Upper lobe of right lung (tissue), 1 donor: ENCODE measurements at regions not wholly inside any gene's neighbourhood (a gene's known extent, or its start where the extent isn't known, plus 50 kb on each side); places are given as distances from the start of the nearest gene placed in this dataset.

ENCODE experiments used
- ATAC-seq: fragments of 200-7000 bp; cut with Tn5 transposase; one replicate; pipeline ENCODE4 v1.9.1; 2020; ENCODE audit warnings: mild to moderate bottlenecking, moderate library complexity
- DNase-seq: peaks from one replicate; pipeline ENCODE4 v3.0.0-alpha.2; 2020
- H3K27ac ChIP-seq: fragments of 200-600 bp; one replicate; pipeline ENCODE4 v1.8.0; 2022
- H3K27me3 ChIP-seq: fragments of 200-600 bp; one replicate; pipeline ENCODE4 v1.8.0; 2022; ENCODE audit warnings: mild to moderate bottlenecking
- H3K36me3 ChIP-seq: fragments of 200-600 bp; one replicate; pipeline ENCODE4 v1.8.0; 2022
- H3K4me1 ChIP-seq: fragments of 200-600 bp; one replicate; pipeline ENCODE4 v1.8.0; 2022
- H3K4me3 ChIP-seq: fragments of 200-600 bp; one replicate; pipeline ENCODE4 v1.8.0; 2022; ENCODE audit warnings: mild to moderate bottlenecking
- H3K9me3 ChIP-seq: fragments of 200-600 bp; one replicate; pipeline ENCODE4 v1.8.0; 2022
- intact Hi-C: fragments of 100-400 bp; cut with DNase I; formaldehyde crosslinking; loops from one replicate; pipeline ENCODE4 v1.11.0; 2022
- TF ChIP-seq, protein P1 (sequence below): fragments of 200-600 bp; IDR thresholded peaks from one replicate; pipeline ENCODE4 v1.8.0; 2022; ENCODE audit warnings: antibody characterized with exemption
- donor health status: DM: no; HTN: yes; CAD: no; lungs with severe emphysema.

DNA sequence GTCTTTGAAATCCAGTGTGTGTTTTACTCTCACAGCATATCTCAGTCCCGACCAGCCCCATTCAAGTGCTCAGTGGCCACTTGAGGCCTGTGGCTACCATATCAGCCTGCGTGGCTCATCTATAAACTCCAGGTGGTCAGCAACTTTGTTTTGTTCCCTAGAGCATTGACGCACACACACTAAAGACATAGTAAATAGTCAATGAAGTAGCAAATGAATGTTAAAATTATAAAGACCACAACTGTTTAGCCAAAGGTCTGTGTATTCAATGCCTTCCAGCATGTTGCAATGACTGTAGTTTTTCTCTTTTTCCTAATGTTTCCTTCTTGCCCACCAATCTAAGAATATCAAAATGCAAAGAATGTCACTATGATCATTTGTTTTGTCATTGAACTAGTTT, 238.2 kb upstream of the ZNF217 start:
- DNase-seq: no peak
- Histone ChIP-seq H3K4me3 (no peak overlapping the region), H3K9me3 (no peaks in the 10 kb centered on the region), H3K4me1 (peaks cover 31% of the 10 kb centered on the region), H3K27ac (no peak overlapping the region), H3K27me3 (no peaks in the 10 kb centered on the region), H3K36me3 (no peaks in the 10 kb centered on the region)
- intact Hi-C loops: no loop called here
- TF ChIP-seq, protein P1, sequence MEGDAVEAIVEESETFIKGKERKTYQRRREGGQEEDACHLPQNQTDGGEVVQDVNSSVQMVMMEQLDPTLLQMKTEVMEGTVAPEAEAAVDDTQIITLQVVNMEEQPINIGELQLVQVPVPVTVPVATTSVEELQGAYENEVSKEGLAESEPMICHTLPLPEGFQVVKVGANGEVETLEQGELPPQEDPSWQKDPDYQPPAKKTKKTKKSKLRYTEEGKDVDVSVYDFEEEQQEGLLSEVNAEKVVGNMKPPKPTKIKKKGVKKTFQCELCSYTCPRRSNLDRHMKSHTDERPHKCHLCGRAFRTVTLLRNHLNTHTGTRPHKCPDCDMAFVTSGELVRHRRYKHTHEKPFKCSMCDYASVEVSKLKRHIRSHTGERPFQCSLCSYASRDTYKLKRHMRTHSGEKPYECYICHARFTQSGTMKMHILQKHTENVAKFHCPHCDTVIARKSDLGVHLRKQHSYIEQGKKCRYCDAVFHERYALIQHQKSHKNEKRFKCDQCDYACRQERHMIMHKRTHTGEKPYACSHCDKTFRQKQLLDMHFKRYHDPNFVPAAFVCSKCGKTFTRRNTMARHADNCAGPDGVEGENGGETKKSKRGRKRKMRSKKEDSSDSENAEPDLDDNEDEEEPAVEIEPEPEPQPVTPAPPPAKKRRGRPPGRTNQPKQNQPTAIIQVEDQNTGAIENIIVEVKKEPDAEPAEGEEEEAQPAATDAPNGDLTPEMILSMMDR: no peak
- no peak for ATAC-seq

GRCh38 chr20:53831228-53831627, 237.6 kb upstream of the ZNF217 start:
- H3K4me3 ChIP-seq: no peak overlapping the region
- intact Hi-C loops: no loop called here
- DNase-seq (no peak), ATAC-seq (no peak)
- H3K27me3 ChIP-seq: no peaks in the 10 kb centered on the region
- no peaks in the 10 kb centered on the region for H3K36me3 ChIP-seq
- no peaks in the 10 kb centered on the region for H3K9me3 ChIP-seq
- no peak overlapping the region for H3K27ac ChIP-seq
- H3K4me1 ChIP-seq: peaks cover 31% of the 10 kb centered on the region
- TF ChIP-seq, protein P1: no peak

DNA sequence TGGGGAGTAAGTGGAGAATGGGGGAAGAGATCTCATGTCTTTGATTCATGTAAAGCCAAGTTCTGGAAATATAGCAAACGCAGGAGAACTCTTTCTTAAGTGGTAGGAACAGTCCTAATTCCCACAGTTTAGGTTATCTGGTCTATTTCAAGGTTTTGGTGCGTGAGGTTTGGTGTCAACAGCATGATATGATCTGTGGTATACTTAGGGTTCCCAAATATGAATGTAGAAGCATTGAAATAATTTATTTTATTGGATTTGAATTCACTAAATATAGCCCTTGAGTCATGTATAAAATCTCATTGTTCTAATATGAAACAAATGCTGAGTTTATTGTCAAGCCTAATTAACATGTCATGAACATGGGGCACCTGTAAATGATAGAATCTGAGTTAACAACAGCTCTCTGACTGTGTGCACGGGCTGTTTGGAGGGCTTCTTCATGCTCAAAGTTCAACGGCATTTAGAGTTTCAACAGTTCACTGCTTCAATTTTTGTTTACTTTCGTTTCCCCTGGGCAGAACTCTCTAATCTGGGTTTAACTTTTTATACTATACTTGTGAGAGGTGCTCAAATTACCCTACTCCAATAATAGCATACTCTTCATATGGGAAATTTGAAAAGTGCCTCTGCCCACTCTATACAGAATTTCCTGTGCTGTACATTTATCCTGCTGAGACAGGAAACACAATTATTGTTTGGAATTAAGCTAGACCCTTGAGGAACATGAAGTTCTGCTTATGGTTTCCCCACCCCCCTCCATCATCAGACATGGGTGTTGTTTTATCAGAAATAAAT, 236.3 kb upstream of the ZNF217 start:
- peak; percentile 35 for ATAC-seq
- peak overlapping the region; percentile 30 for H3K4me3 ChIP-seq

GRCh38 chr20:53829255-53829723, 235.7 kb upstream of the ZNF217 start:
- Histone ChIP-seq H3K27ac (peak overlapping the region; percentile 87), H3K4me3 (peak overlapping the region; percentile 30), H3K27me3 (no peaks in the 10 kb centered on the region), H3K36me3 (no peaks in the 10 kb centered on the region), H3K4me1 (peaks cover 26% of the 10 kb centered on the region), H3K9me3 (no peaks in the 10 kb centered on the region)
- no peak for DNase-seq
- TF ChIP-seq, protein P1: no peak
- peak; percentile 72 for ATAC-seq
- intact Hi-C loops: no loop called here

More for the DNA sequence above, 236.3 kb upstream of the ZNF217 start:
- Histone ChIP-seq H3K27ac (peak overlapping the region; percentile 87), H3K4me1 (peaks cover 27% of the 10 kb centered on the region), H3K27me3 (no peaks in the 10 kb centered on the region), H3K36me3 (no peaks in the 10 kb centered on the region), H3K9me3 (no peaks in the 10 kb centered on the region)
- intact Hi-C loops: no loop called here
- TF ChIP-seq, protein P1: no peak
- DNase-seq: no peak

DNA sequence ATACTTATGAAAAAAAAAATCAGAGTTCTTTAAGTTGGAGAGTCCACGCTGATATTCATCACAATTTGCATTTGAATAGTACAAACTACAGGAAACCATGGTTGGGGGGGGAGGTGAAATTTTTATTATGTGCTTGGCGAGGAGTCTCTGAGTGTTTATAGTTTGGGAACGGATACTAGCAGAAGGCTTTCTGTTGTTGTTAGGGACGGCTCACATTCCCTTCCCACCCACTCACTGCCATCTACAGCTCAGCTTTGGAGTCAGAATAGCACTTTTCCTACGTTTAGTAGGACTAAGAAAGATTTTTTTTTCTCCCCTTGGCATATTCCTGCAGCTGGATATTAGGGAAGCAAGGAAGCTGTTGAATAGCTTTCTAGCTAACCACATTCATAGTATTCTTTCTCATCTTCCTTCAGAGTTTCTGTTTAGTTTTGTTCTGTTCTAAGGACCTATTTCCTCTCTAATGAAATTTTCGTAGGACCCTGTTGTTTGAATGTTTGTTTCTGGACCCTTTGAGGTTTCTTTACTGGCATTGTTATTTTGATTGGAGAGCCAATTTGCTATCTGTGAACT, 235.1 kb upstream of the ZNF217 start:
- H3K4me1 ChIP-seq: peaks cover 26% of the 10 kb centered on the region
- ATAC-seq (peak; percentile 60), DNase-seq (no peak)
- peak overlapping the region; percentile 30 for H3K4me3 ChIP-seq
- no peaks in the 10 kb centered on the region for H3K27me3 ChIP-seq
- no peaks in the 10 kb centered on the region for H3K9me3 ChIP-seq
- intact Hi-C loops: no loop called here
- peak overlapping the region; percentile 87 for H3K27ac ChIP-seq
- TF ChIP-seq, protein P1: peak; percentile 17
- H3K36me3 ChIP-seq: no peaks in the 10 kb centered on the region
